ENCODE measurements at regions not wholly inside any gene's neighbourhood (a gene's known extent, or its start where the extent isn't known, plus 50 kb on each side); places are given as distances from the start of the nearest gene placed in this dataset.
"Not testable (repeated sequence)": the region's sequence is repeated elsewhere in the genome, so short reads cannot be mapped to it uniquely, and the experiment has no call there.

- CTCF ChIA-PET, result interaction anchor here (1.0 kb wide), 1 partner anchor 244 kb away, joined by 4 read pairs; no protein-coding TSS in a partner anchor
- H3K9ac ChIP-seq; DNase-seq; H3K36me3 ChIP-seq (replicated peaks in 1 of 2; ENCODE audit: control insufficient read depth in 1 of 2, insufficient read depth in 2 of 2, low read length in 1 of 2); H3K4me3 ChIP-seq (ENCODE audit: low read depth in 2 of 2, low read length in 1 of 2); H3K79me2 ChIP-seq (ENCODE audit: insufficient read depth); H3K4me1 ChIP-seq (ENCODE audit: control insufficient read depth in 1 of 2, insufficient read depth in 2 of 2, low read depth in 1 of 2, low read length in 1 of 2); H3K4me2 ChIP-seq; H3K9me2 ChIP-seq; H3F3A ChIP-seq (replicated peaks; ENCODE audit: insufficient read depth); POLR2A ChIA-PET; H4K20me1 ChIP-seq (ENCODE audit: insufficient read depth); H3K9me3 ChIP-seq; H3K27ac ChIP-seq (ENCODE audit: low read depth in 2 of 2, low read length in 1 of 2); H2AFZ ChIP-seq (ENCODE audit: low read depth): not testable (repeated sequence)
- H3K27me3 ChIP-seq (ENCODE audit: insufficient read depth), result peaks cover 27% of the 10 kb centered on the region; the same call in 1 of the 2 replicates
- WGBS (ENCODE audit: low lambda C conversion rate), result 58% methylated on average over 6 of the region's 6 CpGs
Observed at GRCh38 chrX:40788698-40789097, 53.4 kb upstream of the MED14 start.

- Histone ChIP-seq H3K27me3 (ENCODE audit: insufficient read depth) (peaks cover 26% of the 10 kb centered on the region; the same call in 1 of the 2 replicates), H3K4me1 (ENCODE audit: control insufficient read depth in 1 of 2, insufficient read depth in 2 of 2, low read depth in 1 of 2, low read length in 1 of 2) (peaks cover 0 to 5% of the 10 kb centered on the region in 2 experiments; a peak in 1 of 4 replicates), H3K9me2 (no peaks in the 10 kb centered on the region), H3K79me2 (ENCODE audit: insufficient read depth) (no peaks in the 10 kb centered on the region), H3K4me3 (ENCODE audit: low read depth in 2 of 2, low read length in 1 of 2) (no peak overlapping the region), H3K4me2 (no peak overlapping the region), H4K20me1 (ENCODE audit: insufficient read depth) (no peaks in the 10 kb centered on the region), H3K27ac (ENCODE audit: low read depth in 2 of 2, low read length in 1 of 2) (no peak overlapping the region), H3K9me3 (no peaks in the 10 kb centered on the region), H3K9ac (no peak overlapping the region), H3K36me3 (replicated peaks in 1 of 2; ENCODE audit: control insufficient read depth in 1 of 2, insufficient read depth in 2 of 2, low read length in 1 of 2) (no peaks in the 10 kb centered on the region), H3F3A (replicated peaks; ENCODE audit: insufficient read depth) (no peaks in the 10 kb centered on the region), H2AFZ (ENCODE audit: low read depth) (no peak overlapping the region)
- POLR2A ChIA-PET, result no interaction called here
- TF ChIP-seq RXRA (IDR thresholded peaks at IDR 0.05; ENCODE audit: borderline replicate concordance, low read depth) (no peak), SIN3A (IDR thresholded peaks at IDR 0.05; ENCODE audit: borderline replicate concordance, low read depth, low read length) (no peak), IRF3 (IDR thresholded peaks at IDR 0.05; ENCODE audit: low read depth, low read length) (no peak), FOXJ3 (CRISPR knock-in tag; IDR thresholded peaks at IDR 0.05) (no peak), EP300 (IDR thresholded peaks at IDR 0.05; ENCODE audit: borderline replicate concordance in 1 of 2, low read depth in 1 of 2, low read length in 1 of 2) (no peak), MXI1 (IDR thresholded peaks at IDR 0.05; ENCODE audit: low read depth, low read length) (no peak), GATA2 (CRISPR knock-in tag; IDR thresholded peaks at IDR 0.05) (no peak), RCOR1 (IDR thresholded peaks at IDR 0.05; ENCODE audit: low read length) (no peak), SMC3 (IDR thresholded peaks at IDR 0.05; ENCODE audit: low read depth, low read length) (no peak)
- TF ChIP-seq, protein P1, sequence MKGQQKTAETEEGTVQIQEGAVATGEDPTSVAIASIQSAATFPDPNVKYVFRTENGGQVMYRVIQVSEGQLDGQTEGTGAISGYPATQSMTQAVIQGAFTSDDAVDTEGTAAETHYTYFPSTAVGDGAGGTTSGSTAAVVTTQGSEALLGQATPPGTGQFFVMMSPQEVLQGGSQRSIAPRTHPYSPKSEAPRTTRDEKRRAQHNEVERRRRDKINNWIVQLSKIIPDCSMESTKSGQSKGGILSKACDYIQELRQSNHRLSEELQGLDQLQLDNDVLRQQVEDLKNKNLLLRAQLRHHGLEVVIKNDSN (IDR thresholded peaks at IDR 0.05; ENCODE audit: borderline replicate concordance, low read depth), result no peak
- TF ChIP-seq, protein P2, sequence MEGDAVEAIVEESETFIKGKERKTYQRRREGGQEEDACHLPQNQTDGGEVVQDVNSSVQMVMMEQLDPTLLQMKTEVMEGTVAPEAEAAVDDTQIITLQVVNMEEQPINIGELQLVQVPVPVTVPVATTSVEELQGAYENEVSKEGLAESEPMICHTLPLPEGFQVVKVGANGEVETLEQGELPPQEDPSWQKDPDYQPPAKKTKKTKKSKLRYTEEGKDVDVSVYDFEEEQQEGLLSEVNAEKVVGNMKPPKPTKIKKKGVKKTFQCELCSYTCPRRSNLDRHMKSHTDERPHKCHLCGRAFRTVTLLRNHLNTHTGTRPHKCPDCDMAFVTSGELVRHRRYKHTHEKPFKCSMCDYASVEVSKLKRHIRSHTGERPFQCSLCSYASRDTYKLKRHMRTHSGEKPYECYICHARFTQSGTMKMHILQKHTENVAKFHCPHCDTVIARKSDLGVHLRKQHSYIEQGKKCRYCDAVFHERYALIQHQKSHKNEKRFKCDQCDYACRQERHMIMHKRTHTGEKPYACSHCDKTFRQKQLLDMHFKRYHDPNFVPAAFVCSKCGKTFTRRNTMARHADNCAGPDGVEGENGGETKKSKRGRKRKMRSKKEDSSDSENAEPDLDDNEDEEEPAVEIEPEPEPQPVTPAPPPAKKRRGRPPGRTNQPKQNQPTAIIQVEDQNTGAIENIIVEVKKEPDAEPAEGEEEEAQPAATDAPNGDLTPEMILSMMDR (IDR thresholded peaks at IDR 0.05), result no peak
- TF ChIP-seq, protein P3, sequence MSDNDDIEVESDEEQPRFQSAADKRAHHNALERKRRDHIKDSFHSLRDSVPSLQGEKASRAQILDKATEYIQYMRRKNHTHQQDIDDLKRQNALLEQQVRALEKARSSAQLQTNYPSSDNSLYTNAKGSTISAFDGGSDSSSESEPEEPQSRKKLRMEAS (IDR thresholded peaks at IDR 0.05; ENCODE audit: low read depth), result no peak
- no peak for DNase-seq
- 27% methylated on average over 1 of the region's 1 CpG for WGBS (ENCODE audit: low lambda C conversion rate)
- CTCF ChIA-PET, result interaction anchor here (4.9 kb wide), 1 partner anchor 141 kb away, joined by 56 read pairs; no protein-coding TSS in a partner anchor
Observed at GRCh38 chrX:40792433-40792832, 57.1 kb upstream of the MED14 start.

DNA sequence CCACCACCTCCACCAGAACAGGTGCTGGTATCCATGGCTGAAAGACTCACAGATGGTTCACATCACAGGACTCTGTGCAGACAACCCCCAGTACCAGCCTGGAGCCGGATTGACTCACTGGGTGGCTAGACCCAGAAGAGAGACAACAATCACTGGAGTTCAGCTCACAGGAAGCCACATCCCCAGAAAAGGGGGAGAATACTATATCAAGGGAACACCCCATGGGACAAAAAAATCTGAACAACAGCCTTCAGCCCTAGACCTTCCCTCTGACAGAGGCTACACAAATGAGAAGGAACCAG is 59.4 kb upstream of the MED14 start:
- H3K4me3 ChIP-seq (ENCODE audit: low read depth in 2 of 2, low read length in 1 of 2); H2AFZ ChIP-seq (ENCODE audit: low read depth); H3K9me3 ChIP-seq; H3K79me2 ChIP-seq (ENCODE audit: insufficient read depth); DNase-seq; H4K20me1 ChIP-seq (ENCODE audit: insufficient read depth); H3K36me3 ChIP-seq (replicated peaks in 1 of 2; ENCODE audit: control insufficient read depth in 1 of 2, insufficient read depth in 2 of 2, low read length in 1 of 2); H3K9ac ChIP-seq; H3K4me1 ChIP-seq (ENCODE audit: control insufficient read depth in 1 of 2, insufficient read depth in 2 of 2, low read depth in 1 of 2, low read length in 1 of 2); H3K4me2 ChIP-seq; H3K9me2 ChIP-seq; H3F3A ChIP-seq (replicated peaks; ENCODE audit: insufficient read depth); POLR2A ChIA-PET: not testable (repeated sequence)
- peak overlapping the region in 1 of 2 experiments; percentile 42; a peak in 2 of 4 replicates for H3K27ac ChIP-seq (ENCODE audit: low read depth in 2 of 2, low read length in 1 of 2)
- H3K27me3 ChIP-seq (ENCODE audit: insufficient read depth), result peaks cover 18% of the 10 kb centered on the region; the same call in 1 of the 2 replicates
- CTCF ChIA-PET, result interaction anchor here (0.7 to 4.9 kb wide), 13 partner anchors 13 to 321 kb away, joined by 3 to 56 read pairs (median 5); no protein-coding TSS in a partner anchor
- WGBS (ENCODE audit: low lambda C conversion rate), result no CpG with 5 or more reads among the region's 1 CpG

- H3K4me1 ChIP-seq (ENCODE audit: control insufficient read depth in 1 of 2, insufficient read depth in 2 of 2, low read depth in 1 of 2, low read length in 1 of 2); H3K9me3 ChIP-seq; POLR2A ChIA-PET; H3K4me2 ChIP-seq; H3K27me3 ChIP-seq (ENCODE audit: insufficient read depth); H3K9me2 ChIP-seq; H4K20me1 ChIP-seq (ENCODE audit: insufficient read depth); H3F3A ChIP-seq (replicated peaks; ENCODE audit: insufficient read depth); H3K4me3 ChIP-seq (ENCODE audit: low read depth in 2 of 2, low read length in 1 of 2); DNase-seq; H2AFZ ChIP-seq (ENCODE audit: low read depth); H3K9ac ChIP-seq; H3K36me3 ChIP-seq (replicated peaks in 1 of 2; ENCODE audit: control insufficient read depth in 1 of 2, insufficient read depth in 2 of 2, low read length in 1 of 2); H3K79me2 ChIP-seq (ENCODE audit: insufficient read depth); H3K27ac ChIP-seq (ENCODE audit: low read depth in 2 of 2, low read length in 1 of 2): not testable (repeated sequence)
- 32% methylated on average over 3 of the region's 3 CpGs for WGBS (ENCODE audit: low lambda C conversion rate)
- CTCF ChIA-PET, result interaction anchor here (0.9 kb wide), 1 partner anchor 127 kb away, joined by 3 read pairs; no protein-coding TSS in a partner anchor
Observed at GRCh38 chrX:40799745-40800144, 64.4 kb upstream of the MED14 start.
